Liver (tissue), 8 donors: ENCODE measurements at regions not wholly inside any gene's neighbourhood (a gene's known extent, or its start where the extent isn't known, plus 50 kb on each side); places are given as distances from the start of the nearest gene placed in this dataset.

ENCODE experiments used
- DNase-seq: peaks from one replicate; pipeline ENCODE4 v3.0.0-alpha.2; 2017; ENCODE audit warnings: low spot score
- H3K27ac ChIP-seq, 2 donors: one replicate each; pipeline ENCODE4 v1.7.0; 2013; ENCODE audit warnings: inconsistent platforms in 2 of 2, low read length in 2 of 2, control low read depth in 1 of 2, low read depth in 1 of 2, mild to moderate bottlenecking in 1 of 2
- H3K27me3 ChIP-seq, 4 donors: one replicate each; pipeline versions ENCODE4 v1.6.1 to v1.7.0; 2013; ENCODE audit warnings: low read length in 3 of 4, inconsistent platforms in 1 of 4, mild to moderate bottlenecking in 1 of 4, moderate library complexity in 1 of 4; ENCODE audit not compliant: control insufficient read depth in 4 of 4, insufficient read depth in 4 of 4
- H3K36me3 ChIP-seq, 4 donors: one replicate each; pipeline versions ENCODE4 v1.6.1 to v1.7.0; 2013; ENCODE audit warnings: low read length in 3 of 4, mild to moderate bottlenecking in 3 of 4, low read depth in 1 of 4, moderate library complexity in 1 of 4; ENCODE audit not compliant: control insufficient read depth in 4 of 4, insufficient read depth in 3 of 4
- H3K4me1 ChIP-seq, 4 donors: one replicate each; pipeline versions ENCODE4 v1.6.1 to v1.7.0; 2013; ENCODE audit warnings: low read length in 3 of 4, mild to moderate bottlenecking in 3 of 4, moderate library complexity in 1 of 4; ENCODE audit not compliant: control insufficient read depth in 4 of 4, insufficient read depth in 4 of 4
- H3K4me3 ChIP-seq, 3 donors: one replicate each; pipeline versions ENCODE4 v1.6.1 to v1.7.0; 2013; ENCODE audit warnings: low read length in 3 of 3, control low read depth in 1 of 3, low read depth in 1 of 3, mild to moderate bottlenecking in 1 of 3
- H3K9ac ChIP-seq, 2 donors: one replicate each; pipeline ENCODE4 v1.7.0; 2013; ENCODE audit warnings: low read length in 2 of 2, mild to moderate bottlenecking in 2 of 2, moderate library complexity in 2 of 2, control low read depth in 1 of 2, low read depth in 1 of 2
- H3K9me3 ChIP-seq, 4 donors: one replicate each; pipeline versions ENCODE4 v1.6.1 to v1.7.0; 2013; ENCODE audit warnings: low read length in 3 of 4; ENCODE audit not compliant: control insufficient read depth in 4 of 4
- FOXA1 ChIP-seq: IDR thresholded peaks from 2 replicates; pipeline ENCODE4 v1.6.1; 2016; ENCODE audit warnings: antibody characterized with exemption
- FOXA2 ChIP-seq: IDR thresholded peaks from 2 replicates; pipeline ENCODE4 v1.6.1; 2016; ENCODE audit warnings: antibody characterized with exemption
- GABPA ChIP-seq, 2 donors: IDR thresholded peaks in 1 of 2; conservative IDR thresholded peaks in 1 of 2; 2 replicates each; pipeline ENCODE4 v1.6.1; 2016; ENCODE audit warnings: antibody characterized with exemption in 2 of 2, mild to moderate bottlenecking in 1 of 2, moderate library complexity in 1 of 2
- HNF4A ChIP-seq, 2 donors: conservative IDR thresholded peaks; 2 replicates each; pipeline ENCODE4 v1.6.1; 2016; ENCODE audit warnings: antibody characterized with exemption in 2 of 2, mild to moderate bottlenecking in 2 of 2
- HNF4G ChIP-seq: IDR thresholded peaks from 2 replicates; pipeline ENCODE4 v1.6.1; 2016; ENCODE audit warnings: antibody characterized with exemption
- JUND ChIP-seq, 2 donors: IDR thresholded peaks; 2 replicates each; pipeline ENCODE4 v1.6.1; 2016; ENCODE audit warnings: antibody characterized with exemption in 2 of 2
- NR2F2 ChIP-seq: IDR thresholded peaks from 2 replicates; pipeline ENCODE4 v1.6.1; 2016; ENCODE audit warnings: antibody characterized with exemption
- RAD21 ChIP-seq, 2 donors: IDR thresholded peaks; 2 replicates each; pipeline ENCODE4 v1.6.1; 2016; ENCODE audit warnings: antibody characterized with exemption in 2 of 2, mild to moderate bottlenecking in 2 of 2
- RXRA ChIP-seq, 2 donors: IDR thresholded peaks; 2 replicates each; pipeline ENCODE4 v1.6.1; 2017 to 2018; ENCODE audit warnings: antibody characterized with exemption in 2 of 2, mild to moderate bottlenecking in 1 of 2
- SP1 ChIP-seq: IDR thresholded peaks from 2 replicates; pipeline ENCODE4 v1.6.1; 2018; ENCODE audit warnings: antibody characterized with exemption, mild to moderate bottlenecking
- TAF1 ChIP-seq: conservative IDR thresholded peaks from 2 replicates; pipeline ENCODE4 v1.6.1; 2016; ENCODE audit warnings: antibody characterized with exemption, mild to moderate bottlenecking
- YY1 ChIP-seq: IDR thresholded peaks from 2 replicates; pipeline ENCODE4 v1.6.1; 2016; ENCODE audit warnings: antibody characterized with exemption, mild to moderate bottlenecking
- WGBS: extraction: QIAGEN DNeasy Blood & Tissue Kit; methylation state at CpG from one replicate; pipeline ENCODE4 v1.1.7; 2013; 5-methylcytosine and 5-hydroxymethylcytosine counted together
- TF ChIP-seq, protein P1 (sequence below): IDR thresholded peaks from 2 replicates; pipeline ENCODE4 v1.6.1; 2016; ENCODE audit warnings: antibody characterized with exemption, mild to moderate bottlenecking
- TF ChIP-seq, protein P2 (sequence below): IDR thresholded peaks from 2 replicates; pipeline ENCODE4 v1.6.1; 2016; ENCODE audit warnings: antibody characterized with exemption
- TF ChIP-seq, protein P3 (sequence below): fragments of 150-350 bp; IDR thresholded peaks from 2 replicates; pipeline ENCODE4 v1.5.1; 2017; ENCODE audit warnings: improper control_type of control experiment, low read depth, low read length; ENCODE audit not compliant: missing input control
- TF ChIP-seq, protein P4 (sequence below): IDR thresholded peaks from 2 replicates; pipeline ENCODE4 v1.6.1; 2016; ENCODE audit warnings: antibody characterized with exemption
- donor health status: healthy.
- donor health status: healthy.
- donor health status: healthy.
- donor health status: healthy.
- donor health status: healthy.

DNA sequence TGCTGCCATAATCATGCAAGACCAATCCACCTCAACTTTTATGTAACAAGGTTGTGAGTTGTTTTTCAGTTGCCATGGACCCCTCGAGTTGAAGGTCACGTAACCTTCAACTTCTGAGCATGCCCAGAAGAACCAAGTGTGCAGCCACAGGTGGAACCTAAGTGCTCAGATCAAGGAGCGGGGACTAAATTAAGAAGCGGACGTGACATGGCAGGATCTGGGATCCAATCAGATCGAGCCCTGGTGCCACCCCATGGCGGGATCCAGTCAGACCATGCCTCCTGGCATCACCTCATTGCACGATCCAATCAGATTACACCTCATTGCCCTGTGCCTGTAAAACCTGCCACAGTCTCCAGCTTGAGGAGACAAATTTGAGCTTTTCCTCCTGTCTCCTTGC is 204.5 kb upstream of the CDH5 start:
- H3K4me3 ChIP-seq = no peak overlapping the region
- H3K36me3 ChIP-seq = no peaks in the 10 kb centered on the region
- TF ChIP-seq FOXA2 = no peak
- no peak for TF ChIP-seq NR2F2
- no peak for TF ChIP-seq GABPA (IDR thresholded peaks at IDR 0.05 in 1 of 2, conservative IDR thresholded peaks at IDR 0.05 in 1 of 2)
- TF ChIP-seq RAD21 (IDR thresholded peaks at IDR 0.05) = no peak
- no peak for TF ChIP-seq SP1
- no peaks in the 10 kb centered on the region for H3K9me3 ChIP-seq
- no peaks in the 10 kb centered on the region for H3K27me3 ChIP-seq
- no peak overlapping the region for H3K27ac ChIP-seq
- DNase-seq = no peak
- H3K4me1 ChIP-seq = no peaks in the 10 kb centered on the region
- 83% methylated on average over 8 of the region's 8 CpGs for WGBS
- H3K9ac ChIP-seq = no peak overlapping the region

DNA sequence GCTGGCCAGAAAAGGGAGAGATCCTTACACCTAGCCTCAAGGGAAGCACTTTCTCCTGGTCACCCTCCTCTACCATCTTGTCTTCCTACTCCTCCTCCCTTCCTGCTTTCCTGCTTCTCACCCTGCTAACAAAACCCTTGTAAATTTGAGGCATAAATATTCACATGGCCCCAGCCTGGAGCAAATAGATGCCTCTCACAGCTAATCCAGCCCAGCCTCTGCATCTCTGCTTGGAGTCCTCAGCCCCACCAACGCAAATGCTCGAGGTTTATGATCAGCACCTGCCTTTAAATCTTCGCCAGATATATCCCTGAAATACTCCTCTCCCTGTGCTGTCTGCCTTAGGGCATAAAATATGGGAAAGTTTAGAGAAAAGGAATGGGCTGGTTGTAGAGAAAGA is 205.2 kb upstream of the CDH5 start:
- TF ChIP-seq, protein P1, sequence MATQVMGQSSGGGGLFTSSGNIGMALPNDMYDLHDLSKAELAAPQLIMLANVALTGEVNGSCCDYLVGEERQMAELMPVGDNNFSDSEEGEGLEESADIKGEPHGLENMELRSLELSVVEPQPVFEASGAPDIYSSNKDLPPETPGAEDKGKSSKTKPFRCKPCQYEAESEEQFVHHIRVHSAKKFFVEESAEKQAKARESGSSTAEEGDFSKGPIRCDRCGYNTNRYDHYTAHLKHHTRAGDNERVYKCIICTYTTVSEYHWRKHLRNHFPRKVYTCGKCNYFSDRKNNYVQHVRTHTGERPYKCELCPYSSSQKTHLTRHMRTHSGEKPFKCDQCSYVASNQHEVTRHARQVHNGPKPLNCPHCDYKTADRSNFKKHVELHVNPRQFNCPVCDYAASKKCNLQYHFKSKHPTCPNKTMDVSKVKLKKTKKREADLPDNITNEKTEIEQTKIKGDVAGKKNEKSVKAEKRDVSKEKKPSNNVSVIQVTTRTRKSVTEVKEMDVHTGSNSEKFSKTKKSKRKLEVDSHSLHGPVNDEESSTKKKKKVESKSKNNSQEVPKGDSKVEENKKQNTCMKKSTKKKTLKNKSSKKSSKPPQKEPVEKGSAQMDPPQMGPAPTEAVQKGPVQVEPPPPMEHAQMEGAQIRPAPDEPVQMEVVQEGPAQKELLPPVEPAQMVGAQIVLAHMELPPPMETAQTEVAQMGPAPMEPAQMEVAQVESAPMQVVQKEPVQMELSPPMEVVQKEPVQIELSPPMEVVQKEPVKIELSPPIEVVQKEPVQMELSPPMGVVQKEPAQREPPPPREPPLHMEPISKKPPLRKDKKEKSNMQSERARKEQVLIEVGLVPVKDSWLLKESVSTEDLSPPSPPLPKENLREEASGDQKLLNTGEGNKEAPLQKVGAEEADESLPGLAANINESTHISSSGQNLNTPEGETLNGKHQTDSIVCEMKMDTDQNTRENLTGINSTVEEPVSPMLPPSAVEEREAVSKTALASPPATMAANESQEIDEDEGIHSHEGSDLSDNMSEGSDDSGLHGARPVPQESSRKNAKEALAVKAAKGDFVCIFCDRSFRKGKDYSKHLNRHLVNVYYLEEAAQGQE = no peak
- TF ChIP-seq HNF4A (conservative IDR thresholded peaks at IDR 0.05) (no peak), YY1 (no peak), RXRA (IDR thresholded peaks at IDR 0.05) (no peak), SP1 (no peak), HNF4G (no peak), TAF1 (no peak), JUND (IDR thresholded peaks at IDR 0.05) (no peak), NR2F2 (no peak), RAD21 (IDR thresholded peaks at IDR 0.05) (no peak), FOXA2 (no peak), GABPA (IDR thresholded peaks at IDR 0.05 in 1 of 2, conservative IDR thresholded peaks at IDR 0.05 in 1 of 2) (no peak), FOXA1 (no peak)
- TF ChIP-seq, protein P2, sequence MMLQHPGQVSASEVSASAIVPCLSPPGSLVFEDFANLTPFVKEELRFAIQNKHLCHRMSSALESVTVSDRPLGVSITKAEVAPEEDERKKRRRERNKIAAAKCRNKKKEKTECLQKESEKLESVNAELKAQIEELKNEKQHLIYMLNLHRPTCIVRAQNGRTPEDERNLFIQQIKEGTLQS = no peak
- TF ChIP-seq, protein P3, sequence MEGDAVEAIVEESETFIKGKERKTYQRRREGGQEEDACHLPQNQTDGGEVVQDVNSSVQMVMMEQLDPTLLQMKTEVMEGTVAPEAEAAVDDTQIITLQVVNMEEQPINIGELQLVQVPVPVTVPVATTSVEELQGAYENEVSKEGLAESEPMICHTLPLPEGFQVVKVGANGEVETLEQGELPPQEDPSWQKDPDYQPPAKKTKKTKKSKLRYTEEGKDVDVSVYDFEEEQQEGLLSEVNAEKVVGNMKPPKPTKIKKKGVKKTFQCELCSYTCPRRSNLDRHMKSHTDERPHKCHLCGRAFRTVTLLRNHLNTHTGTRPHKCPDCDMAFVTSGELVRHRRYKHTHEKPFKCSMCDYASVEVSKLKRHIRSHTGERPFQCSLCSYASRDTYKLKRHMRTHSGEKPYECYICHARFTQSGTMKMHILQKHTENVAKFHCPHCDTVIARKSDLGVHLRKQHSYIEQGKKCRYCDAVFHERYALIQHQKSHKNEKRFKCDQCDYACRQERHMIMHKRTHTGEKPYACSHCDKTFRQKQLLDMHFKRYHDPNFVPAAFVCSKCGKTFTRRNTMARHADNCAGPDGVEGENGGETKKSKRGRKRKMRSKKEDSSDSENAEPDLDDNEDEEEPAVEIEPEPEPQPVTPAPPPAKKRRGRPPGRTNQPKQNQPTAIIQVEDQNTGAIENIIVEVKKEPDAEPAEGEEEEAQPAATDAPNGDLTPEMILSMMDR = no peak
- TF ChIP-seq, protein P4, sequence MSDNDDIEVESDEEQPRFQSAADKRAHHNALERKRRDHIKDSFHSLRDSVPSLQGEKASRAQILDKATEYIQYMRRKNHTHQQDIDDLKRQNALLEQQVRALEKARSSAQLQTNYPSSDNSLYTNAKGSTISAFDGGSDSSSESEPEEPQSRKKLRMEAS = no peak

More for the DNA sequence above, 205.2 kb upstream of the CDH5 start:
- Histone ChIP-seq H3K36me3 (no peaks in the 10 kb centered on the region), H3K4me3 (no peak overlapping the region), H3K9me3 (no peaks in the 10 kb centered on the region), H3K27ac (no peak overlapping the region), H3K4me1 (no peaks in the 10 kb centered on the region), H3K27me3 (no peaks in the 10 kb centered on the region), H3K9ac (no peak overlapping the region)
- DNase-seq = no peak
- 70% methylated on average over 3 of the region's 3 CpGs for WGBS
